ENCODE measurements at regions not wholly inside any gene's neighbourhood (a gene's known extent, or its start where the extent isn't known, plus 50 kb on each side); places are given as distances from the start of the nearest gene placed in this dataset.

GRCh38 chr14:84826294-84826693 is 703.6 kb upstream of the FLRT2 start:
- TF ChIP-seq POLR2A (IDR thresholded peaks at IDR 0.05; ENCODE audit: low read depth, low read length) (no peak), POLR2AphosphoS5 (IDR thresholded peaks at IDR 0.05; ENCODE audit: low read depth, low read length) (no peak)

Data from GM12891 (cell line).